SW480 (cell line): ENCODE measurements at regions not wholly inside any gene's neighbourhood (a gene's known extent, or its start where the extent isn't known, plus 50 kb on each side); places are given as distances from the start of the nearest gene placed in this dataset.

ENCODE experiments used
- DNase-seq: peaks from one replicate; pipeline ENCODE4 v3.0.0-alpha.2; 2016; ENCODE audit warnings: low spot score

DNA sequence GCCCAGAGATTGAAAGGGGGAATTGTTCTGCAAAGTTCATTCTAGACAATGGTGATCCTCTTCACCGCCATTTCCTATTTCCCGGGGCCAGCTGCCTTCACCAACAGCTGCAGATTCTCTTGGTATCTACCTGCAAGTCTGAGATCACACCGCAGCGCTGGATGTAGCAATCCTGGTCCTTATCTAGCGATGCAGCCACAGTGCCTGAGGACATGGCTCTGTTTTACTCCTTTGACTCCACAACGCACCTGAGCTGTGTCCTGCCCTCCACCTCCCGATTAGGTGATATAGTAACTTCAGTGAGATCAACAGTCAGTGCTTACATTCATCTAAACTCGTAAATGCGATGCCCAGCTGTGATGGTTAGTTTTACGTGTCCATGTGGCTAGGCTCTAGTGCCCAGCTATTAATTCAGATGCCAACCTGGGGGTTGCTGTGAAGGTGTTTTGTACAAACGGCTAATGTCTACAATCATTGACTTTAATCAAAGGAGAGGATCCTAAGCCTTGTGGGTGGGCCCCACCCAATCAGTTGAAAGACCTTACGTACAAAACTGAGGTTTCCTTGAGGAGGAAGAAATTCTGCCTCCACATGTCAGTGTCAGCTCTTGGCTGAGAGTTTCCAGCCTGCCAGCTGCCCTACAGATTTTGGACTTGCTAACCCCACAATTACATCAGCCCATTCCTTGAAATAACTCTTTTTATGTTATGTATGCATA is 189.8 kb downstream of the SH3BP4 start:
- DNase-seq = no peak

DNA sequence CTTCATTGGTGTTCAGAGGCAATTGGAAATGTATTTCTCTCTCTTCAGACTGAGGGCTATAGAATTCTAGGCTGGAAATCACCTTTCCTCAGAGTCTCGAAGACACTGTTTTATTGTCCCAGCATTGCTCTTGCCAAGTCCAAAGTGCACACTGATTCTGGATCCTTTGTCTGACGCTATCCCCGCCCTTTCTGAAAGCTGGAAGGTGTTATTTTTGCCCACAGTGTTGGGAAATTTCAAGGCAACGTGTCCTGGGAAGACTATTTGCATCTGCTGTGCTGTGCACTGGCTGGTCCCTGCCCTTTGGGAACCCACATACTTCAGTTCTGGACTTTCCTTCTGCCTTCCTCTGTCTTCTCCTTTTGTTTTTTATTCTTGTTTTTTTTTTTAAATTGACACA is 190.8 kb downstream of the SH3BP4 start:
- no peak for DNase-seq

DNA sequence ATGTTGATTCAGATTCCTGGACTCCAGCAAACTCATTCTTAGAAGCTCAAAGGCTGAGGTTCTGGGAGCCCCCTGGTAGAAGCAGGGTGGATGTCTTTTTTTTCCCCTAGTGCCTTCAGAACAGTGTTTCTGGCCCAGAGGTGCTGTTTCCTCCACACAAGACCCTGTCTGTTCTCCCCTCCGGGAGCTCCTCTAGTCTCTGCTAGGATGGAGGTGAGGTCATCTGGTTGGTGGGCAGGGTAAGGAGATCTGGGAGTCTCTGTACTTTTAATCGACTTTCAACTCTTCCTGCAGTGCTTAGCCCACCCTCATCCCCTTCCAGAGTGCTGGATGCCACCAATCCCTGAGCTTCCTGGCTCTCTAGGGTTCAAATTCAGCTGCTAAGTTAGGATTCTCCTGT is 192.0 kb downstream of the SH3BP4 start:
- no peak for DNase-seq

DNA sequence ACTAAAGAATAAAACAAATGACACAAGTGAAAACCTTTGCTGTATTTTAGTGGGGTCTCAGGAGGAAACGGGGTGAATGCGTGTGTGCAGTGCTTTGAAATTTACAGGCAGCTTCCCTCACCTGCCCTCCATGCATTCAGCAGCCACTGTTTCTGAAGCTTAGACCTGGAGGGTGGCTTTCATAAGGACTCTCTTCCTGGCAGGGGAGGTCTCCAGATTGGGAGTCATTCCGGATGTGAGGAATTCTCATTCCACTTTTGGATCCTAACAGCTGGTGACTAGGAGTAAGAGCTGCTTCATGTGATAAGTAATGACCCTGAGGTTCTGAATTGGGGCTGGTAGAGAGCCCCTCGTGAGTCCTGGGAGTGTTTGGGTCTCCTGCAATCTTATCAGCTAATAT is 192.5 kb downstream of the SH3BP4 start:
- DNase-seq = no peak

DNA sequence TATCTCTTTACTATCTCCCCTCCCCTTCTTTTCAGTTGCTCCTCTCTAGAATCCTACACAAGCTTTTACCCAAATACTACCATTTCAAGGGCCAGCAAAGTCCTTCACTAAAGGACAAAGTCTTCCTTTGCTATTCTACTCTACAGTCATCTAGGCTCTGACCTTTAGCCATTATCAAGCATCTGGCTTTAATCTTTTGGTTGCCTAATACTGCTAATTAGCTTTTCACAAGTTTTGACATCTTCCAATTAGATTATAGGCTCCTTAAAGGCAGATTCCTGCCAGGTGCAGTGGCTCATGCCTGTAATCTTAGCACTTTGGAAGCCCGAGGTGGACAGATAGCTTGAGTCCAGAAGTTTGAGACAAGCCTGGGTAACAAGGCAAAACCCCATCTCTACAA is 194.4 kb downstream of the SH3BP4 start:
- no peak for DNase-seq

DNA sequence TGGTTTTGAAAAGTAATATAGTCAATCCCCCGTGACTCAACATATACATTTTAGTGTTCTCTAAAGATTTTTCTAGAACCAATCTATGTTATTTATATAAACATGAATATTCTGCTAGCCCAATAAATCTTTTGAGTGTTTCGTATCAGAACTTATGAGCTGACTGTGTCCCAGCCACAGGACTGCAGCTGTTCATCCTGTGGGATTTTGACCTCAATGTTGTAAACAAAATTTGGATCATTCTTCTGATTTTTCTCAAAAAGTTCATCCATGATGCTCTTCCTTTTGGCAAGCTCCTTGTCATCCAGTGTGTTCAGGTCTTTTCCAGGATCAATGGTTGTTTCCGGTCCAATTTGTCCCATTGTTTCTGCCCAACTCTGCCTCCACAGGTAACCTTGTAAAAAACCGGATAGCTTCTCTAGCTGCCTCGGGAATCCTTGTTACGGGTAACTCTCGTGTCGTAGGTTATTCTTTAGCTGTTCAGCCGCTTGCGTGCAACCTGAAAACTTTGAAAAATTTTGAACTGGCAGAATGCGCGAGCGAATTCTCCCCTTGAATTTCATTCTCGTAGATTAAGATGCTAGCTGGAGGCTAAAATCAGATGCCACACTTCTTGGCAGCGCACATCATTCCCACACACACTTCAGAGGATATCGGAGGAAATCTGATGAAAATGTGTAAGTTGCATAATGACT is 195.2 kb downstream of the SH3BP4 start:
- no peak for DNase-seq

DNA sequence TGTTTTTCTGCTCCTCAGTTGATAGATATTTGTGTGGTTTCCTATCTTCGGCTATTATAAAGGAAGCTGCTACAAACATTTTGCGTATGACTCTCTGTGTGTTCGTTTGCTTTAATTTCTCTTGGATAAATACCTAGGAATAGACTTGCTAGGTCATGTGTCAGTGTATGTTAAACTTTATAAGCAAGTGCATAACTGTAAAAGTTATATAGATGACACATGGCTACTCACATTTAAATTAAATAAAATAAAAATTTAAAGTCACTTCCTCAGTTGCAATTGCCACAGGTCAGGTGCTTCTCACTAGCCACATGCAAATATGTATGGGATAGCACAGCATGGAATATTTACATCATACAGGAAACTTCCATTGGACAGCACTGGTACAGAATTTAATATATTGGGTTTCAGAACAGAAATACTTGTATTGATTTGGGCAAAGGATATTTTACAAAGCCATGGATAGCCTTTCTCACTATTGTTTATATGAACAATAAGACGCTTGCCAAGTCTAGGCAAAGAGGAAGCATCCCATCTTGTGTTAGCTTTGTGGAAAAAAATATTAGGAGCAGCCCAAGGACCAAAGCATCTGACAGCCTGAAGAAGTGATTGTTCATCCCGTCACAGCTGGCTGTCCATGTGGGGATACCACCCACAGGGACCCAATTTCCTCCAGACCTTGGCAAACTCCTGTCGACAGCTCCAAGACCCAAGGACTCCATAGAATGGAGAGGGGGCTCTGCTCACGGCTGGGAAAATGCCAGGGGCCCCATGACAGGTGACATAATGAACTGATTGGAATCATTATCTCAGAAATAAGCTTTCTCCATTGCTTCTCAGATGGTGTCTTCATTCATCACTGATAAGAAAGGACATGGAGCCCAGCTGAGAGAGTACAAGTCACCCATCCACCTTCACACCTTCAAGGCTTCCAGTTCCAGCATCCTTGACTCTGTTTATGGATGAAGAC is 196.7 kb downstream of the SH3BP4 start:
- no peak for DNase-seq

DNA sequence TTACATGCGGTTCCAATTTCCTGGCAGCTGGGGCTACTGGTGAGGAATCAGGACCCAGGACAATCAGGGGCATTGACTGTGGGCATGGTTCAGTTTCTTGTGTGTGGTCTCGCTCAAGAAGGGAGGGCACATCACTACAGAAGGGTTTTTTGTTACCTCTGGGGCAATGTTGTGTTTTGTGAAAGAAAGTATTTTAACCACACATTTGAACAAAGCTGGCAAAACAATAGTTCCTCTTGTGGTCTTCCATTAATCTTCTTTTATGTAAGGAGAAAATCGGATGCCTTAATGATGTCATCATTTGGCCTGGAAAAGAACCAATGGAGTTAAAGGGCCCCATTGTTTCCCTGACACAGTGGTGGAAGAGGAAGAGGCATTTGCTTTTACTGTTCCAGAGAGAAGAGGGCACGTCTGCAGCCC is 197.4 kb downstream of the SH3BP4 start:
- peak; percentile 78 for DNase-seq

DNA sequence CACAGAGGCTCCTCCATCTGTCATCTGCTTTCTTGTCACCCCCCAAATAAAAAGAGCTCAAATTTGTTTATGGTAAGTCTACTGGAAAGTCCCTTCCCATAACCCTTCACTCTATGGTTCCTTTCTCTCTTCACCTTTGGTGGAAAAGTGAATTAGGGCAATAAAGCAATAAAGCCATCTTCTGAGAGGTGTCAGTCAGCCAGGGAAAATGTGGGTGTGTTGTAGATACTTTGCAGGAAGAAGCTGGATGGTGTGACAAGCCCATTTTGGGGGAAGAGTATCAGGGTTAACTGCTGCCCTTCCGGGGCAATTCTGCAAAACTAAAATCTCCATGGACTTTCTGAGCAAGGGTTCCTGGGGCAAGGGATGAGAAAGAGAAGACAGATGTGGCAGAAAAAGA is 197.9 kb downstream of the SH3BP4 start:
- peak; percentile 53 for DNase-seq

DNA sequence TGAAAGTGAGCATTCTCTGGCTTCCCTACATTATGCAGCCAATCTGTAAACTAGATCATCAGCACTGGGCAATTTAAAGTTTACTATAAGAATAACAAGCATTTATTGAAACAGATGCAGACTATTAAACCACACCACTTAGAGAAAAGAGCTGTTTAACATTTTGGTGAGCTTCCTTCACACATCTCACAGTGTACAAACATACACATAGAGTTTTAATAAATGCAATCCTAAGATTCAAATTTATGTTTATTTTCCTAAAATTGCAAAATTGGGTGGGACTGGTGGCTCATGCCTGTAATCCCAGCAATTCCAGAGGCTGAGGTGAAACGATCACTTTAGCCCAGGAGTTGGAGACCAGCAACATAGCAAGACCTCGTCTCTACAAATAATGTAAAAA is 199.3 kb downstream of the SH3BP4 start:
- no peak for DNase-seq

DNA sequence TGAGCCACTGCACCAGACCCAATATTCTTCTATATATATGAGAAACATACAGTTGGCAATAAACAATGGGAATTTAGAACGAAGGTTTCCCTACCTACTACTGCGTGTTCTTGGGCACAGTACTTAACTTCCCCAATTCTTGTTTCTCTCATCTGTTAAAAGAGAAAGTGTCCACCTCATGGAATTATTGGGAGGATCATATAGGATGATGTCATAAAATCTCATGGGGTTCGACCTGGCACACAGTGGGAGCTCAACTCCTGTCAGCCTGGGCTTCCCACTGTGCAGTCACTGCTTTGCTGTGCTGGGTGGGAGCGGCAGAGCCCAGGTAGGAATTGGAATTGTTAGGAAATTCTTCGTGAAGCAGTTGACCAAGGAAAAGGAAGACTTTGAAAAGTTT is 203.3 kb downstream of the SH3BP4 start:
- DNase-seq = no peak

DNA sequence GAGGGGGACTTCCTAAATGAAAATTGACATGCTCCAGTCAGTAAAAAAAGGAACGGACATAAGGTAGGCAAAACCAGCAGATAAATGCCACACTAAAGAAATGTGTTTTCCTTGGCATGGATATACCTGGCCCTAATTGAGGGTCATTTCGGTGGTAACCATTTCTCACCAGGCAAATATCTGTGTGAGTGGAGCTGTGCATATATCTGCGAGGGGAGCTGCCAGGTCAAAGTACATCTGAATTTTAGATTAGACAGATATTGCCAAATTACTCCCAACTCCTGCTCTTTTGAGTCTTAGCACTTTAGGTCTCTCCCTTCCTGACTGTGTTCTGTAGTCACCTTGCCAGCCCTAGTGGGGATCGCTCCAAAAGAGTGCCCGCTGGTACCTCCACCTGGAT is 204.2 kb downstream of the SH3BP4 start:
- DNase-seq = no peak

DNA sequence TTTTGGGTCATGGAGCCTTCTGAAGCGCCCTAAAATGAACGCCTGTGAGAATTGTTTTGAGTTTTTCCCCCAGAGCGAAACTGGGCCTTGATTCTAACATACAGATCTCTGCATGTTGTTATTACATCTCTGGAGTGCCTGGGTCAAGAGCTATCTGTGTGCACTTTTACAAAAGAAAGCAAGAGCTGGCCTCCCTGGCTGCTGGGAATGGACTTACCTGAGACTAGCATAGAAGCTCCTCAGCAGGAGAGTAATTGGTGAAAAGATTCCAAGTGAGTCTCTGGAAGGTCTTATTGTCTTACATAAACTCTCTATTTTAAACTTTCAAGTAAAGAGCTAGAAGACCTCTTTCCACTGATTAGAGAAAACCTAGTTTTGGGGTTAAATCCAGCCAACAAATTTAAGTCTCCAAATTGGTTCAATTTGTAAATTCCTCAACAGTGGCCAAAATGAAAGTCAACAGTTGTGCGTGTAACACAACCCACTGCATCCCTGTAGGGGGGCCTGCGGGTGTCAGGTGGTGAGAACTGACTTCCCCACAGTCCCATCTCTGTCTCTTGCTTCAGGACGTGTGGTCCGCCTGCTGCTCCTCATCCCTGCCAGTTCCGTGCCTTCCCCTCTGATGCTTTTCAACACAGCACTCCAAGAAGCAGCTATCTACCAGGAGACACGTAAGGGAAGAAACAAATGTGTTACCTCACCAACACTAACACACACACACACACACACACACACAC is 206.1 kb downstream of the SH3BP4 start:
- no peak for DNase-seq

DNA sequence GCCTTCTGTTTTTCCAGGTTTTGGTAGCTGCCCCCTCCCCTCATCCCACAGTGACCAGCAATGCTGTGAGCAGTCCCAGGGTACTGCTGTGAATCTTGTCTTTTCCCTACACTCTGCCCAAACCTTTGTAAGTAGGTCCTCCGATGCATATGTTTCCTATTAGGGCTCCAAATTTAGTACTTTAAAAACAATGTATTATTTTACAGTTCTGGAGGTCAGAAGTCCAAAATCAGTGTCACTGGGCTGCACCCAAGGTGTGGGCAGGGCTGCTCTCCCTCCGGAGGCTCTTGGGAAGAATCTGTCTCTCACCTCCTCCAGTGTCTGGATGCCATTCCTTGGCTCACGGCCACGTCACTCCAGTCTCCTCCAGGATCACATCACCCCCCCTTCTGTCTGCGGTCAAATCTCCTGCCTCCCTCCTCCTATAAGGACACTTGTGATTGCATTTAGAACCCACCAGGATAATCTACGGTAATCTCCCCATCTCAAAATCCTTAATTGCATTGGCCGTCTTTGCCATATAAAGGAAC is 208.5 kb downstream of the SH3BP4 start:
- DNase-seq = no peak

DNA sequence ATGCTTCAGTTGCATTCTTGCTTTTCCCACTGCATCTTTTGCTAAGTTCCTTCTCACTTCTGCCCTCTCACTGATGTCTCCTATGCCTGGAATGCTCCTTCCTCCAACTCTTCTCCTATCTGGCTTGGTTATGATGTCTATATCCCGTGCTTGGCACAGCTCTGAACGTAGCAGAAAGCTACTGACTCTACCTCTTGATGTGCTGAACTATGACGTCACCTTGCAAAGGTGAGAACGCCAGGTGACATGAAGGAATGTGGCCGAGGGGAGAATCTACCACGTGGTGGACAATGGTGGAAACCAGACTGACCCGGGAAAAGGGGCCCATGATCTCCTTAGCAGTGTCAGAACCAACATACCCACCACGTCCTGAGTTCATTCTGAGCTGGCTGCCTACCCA is 209.7 kb downstream of the SH3BP4 start:
- no peak for DNase-seq

DNA sequence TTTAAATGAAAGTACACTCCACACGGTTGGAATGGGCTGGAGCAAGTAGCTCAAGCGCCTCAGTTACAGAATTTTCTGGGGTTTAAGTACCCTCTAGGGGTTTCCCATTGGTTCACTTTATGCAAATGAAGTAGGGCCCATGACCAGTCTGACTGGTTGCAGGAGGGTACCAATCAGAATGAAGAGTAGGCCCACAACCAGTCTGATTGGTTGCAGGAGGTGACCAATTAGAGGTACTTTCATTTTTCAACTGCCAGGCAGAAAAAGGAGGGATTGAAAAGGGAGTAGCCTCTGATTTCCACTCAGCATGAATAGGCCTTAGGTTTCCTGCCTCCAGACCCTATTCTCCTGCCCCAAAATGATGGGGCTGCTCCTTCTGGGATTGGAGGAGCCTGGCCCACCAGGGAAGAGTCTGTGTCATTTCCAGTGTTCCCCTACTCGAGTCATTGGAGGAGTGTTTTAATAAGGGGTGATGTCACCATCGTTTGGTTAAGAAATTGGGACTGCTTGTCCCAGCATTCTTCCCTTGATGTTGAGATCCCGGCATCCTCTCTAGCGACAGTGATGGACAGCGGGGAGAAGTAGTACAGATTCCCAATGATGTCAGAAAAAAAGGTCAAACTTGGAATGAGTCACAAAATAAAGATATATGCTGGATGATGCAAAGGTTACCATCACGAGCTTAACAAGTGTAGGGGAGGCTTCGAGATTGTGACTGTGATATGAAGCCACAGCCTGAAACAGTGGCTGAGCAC is 210.4 kb downstream of the SH3BP4 start:
- DNase-seq = no peak

DNA sequence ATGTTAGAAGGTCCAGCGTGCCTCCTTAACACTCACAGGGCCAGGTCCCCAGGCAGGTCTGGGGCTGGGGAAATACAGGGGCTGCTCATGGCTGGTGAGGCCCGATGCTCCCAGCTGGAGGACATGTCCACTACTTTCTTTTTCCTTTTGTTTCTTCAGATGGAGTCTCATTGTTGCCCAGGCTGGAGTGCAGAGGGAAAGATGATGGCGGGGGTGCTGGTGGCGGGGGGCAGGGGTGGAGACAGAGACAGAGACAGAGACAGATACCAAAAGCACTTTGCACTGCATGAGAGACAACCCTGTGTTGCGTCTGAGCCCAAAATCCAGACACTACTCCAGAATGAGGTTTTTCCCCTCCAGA is 211.0 kb downstream of the SH3BP4 start:
- DNase-seq = no peak

DNA sequence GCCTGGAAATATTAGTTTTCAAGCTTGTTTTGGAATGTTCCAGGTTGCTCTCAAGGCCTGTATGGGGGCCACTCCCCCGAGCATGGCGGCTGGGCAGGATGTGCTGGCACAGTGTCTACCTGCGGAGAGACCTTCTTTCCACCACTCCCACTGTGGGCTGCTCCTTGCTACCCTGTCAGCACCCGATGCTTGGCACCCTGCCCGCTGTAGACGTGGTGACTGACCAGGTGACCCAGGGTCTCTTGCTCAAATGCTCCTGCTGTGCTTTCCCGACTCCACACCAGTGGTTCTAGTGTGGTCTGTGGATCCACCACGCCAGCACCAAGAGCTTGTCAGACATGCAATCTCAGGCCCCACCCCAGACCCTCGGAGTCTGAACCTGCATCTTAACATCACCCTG is 213.3 kb downstream of the SH3BP4 start:
- no peak for DNase-seq

DNA sequence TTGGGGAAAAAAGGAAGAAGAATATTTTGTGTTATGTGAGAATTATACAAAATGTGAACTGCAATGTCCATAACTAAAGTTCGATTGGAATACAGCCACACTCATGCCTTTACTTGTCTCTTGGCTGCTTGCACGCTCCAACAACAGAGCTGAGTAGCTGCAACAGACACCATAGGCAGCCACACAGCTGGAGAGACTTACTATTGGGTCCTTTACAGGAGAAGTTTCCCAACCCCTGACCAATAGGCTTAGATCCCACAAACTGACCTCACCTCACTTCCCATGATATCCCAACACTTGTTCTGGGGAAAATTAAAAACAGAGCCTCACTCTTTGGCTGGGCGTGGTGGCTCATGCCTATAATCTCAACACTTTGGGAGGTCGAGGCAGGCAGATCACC is 213.8 kb downstream of the SH3BP4 start:
- no peak for DNase-seq

DNA sequence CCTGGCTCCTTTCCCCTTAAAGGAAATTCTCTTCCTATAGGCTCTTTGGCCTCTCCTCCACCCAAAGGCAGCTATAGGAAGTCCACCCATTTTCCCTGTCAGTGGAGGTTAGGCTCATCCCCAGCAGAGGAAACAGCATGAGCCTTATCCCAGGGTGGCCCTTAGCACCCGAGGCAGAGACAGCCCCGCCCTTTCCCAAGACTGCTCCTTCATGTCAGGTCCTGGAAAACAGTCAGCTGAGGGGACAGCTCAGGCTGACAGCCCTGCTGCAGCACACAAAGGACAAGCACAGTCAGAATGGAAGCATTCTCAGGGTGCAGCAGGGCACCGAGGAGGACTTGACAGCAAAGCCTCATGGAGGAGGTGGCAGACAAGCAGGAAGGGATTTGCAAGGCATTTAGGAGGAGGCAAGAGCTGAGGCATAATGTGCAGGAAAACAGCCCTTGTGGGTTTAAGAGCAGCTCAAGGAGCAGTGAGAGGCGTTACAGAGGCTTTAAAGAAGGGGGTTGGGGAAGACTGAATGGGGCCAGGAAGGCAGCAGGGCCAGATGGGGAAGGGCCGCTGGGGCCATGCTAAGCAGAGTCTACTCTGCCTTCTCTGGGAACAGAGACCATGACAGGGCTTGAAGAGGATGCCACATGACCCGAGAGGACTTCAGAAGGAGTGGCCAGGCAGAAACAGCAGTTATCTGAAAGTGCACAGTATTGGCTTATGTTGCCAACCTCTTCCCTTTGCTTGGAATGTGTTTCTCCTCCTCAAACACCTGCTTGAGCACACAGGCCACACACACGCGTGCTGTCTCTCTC is 216.6 kb downstream of the SH3BP4 start:
- DNase-seq = no peak
